ENCODE measurements at regions not wholly inside any gene's neighbourhood (a gene's known extent, or its start where the extent isn't known, plus 50 kb on each side); places are given as distances from the start of the nearest gene placed in this dataset.

GRCh38 chr4:101655857-101656256 lies 134.7 kb upstream of the BANK1 start:
- TF ChIP-seq EZH2 (IDR thresholded peaks at IDR 0.05; ENCODE audit: borderline replicate concordance, low read depth, low read length, poor library complexity, severe bottlenecking) (no peak), CTCF (conservative IDR thresholded peaks at IDR 0.05; ENCODE audit: low read depth, low read length) (no peak)

Data from A673 (cell line).